ENCODE measurements at regions not wholly inside any gene's neighbourhood (a gene's known extent, or its start where the extent isn't known, plus 50 kb on each side); places are given as distances from the start of the nearest gene placed in this dataset.

GRCh38 chr5:126373375-126374108 lies 49.7 kb upstream of the GRAMD2B start:
- no peaks in the 10 kb centered on the region for H3K27me3 Mint-ChIP-seq
- ATAC-seq (ENCODE audit: low read depth in 2 of 2) (peak; percentile 65 to 73), DNase-seq (peak in 2 of 3 donors; percentile 6 to 42)
- H3K27ac Mint-ChIP-seq: peak overlapping the region in 2 of 3 donors; percentile 41 to 87
- no peaks in the 10 kb centered on the region for H3K36me3 Mint-ChIP-seq
- Histone ChIP-seq H3K27me3 (ENCODE audit: control insufficient read depth, insufficient read depth, low read length) (no peaks in the 10 kb centered on the region), H3K4me3 (ENCODE audit: low read depth, low read length) (no peak overlapping the region), H3K4me1 (ENCODE audit: control insufficient read depth, insufficient read depth, low read length, poor library complexity, severe bottlenecking) (peaks cover 7% of the 10 kb centered on the region), H3K27ac (ENCODE audit: insufficient read depth, low read length, poor library complexity, severe bottlenecking) (no peak overlapping the region), H3K36me3 (ENCODE audit: control insufficient read depth, insufficient read depth, low read length) (no peaks in the 10 kb centered on the region), H3K9me3 (ENCODE audit: control insufficient read depth in 2 of 2, low read length in 2 of 2) (no peaks in the 10 kb centered on the region)
- H3K9me3 Mint-ChIP-seq: peaks cover 0 to 1% (median 0%) of the 10 kb centered on the region in 7 donors
- peaks cover 0 to 13% (median 7%) of the 10 kb centered on the region in 4 donors for H3K4me1 Mint-ChIP-seq
- H3K4me3 Mint-ChIP-seq: no peak overlapping the region
